ENCODE measurements at regions not wholly inside any gene's neighbourhood (a gene's known extent, or its start where the extent isn't known, plus 50 kb on each side); places are given as distances from the start of the nearest gene placed in this dataset.

- TF ChIP-seq, protein P1, sequence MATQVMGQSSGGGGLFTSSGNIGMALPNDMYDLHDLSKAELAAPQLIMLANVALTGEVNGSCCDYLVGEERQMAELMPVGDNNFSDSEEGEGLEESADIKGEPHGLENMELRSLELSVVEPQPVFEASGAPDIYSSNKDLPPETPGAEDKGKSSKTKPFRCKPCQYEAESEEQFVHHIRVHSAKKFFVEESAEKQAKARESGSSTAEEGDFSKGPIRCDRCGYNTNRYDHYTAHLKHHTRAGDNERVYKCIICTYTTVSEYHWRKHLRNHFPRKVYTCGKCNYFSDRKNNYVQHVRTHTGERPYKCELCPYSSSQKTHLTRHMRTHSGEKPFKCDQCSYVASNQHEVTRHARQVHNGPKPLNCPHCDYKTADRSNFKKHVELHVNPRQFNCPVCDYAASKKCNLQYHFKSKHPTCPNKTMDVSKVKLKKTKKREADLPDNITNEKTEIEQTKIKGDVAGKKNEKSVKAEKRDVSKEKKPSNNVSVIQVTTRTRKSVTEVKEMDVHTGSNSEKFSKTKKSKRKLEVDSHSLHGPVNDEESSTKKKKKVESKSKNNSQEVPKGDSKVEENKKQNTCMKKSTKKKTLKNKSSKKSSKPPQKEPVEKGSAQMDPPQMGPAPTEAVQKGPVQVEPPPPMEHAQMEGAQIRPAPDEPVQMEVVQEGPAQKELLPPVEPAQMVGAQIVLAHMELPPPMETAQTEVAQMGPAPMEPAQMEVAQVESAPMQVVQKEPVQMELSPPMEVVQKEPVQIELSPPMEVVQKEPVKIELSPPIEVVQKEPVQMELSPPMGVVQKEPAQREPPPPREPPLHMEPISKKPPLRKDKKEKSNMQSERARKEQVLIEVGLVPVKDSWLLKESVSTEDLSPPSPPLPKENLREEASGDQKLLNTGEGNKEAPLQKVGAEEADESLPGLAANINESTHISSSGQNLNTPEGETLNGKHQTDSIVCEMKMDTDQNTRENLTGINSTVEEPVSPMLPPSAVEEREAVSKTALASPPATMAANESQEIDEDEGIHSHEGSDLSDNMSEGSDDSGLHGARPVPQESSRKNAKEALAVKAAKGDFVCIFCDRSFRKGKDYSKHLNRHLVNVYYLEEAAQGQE (IDR thresholded peaks at IDR 0.05; ENCODE audit: unreplicated experiment): no peak
- no peak for TF ChIP-seq POLR2AphosphoS5 (IDR thresholded peaks at IDR 0.05; ENCODE audit: low read depth)
- TF ChIP-seq NANOG (IDR thresholded peaks at IDR 0.05; ENCODE audit: borderline replicate concordance): no peak
- no peak for TF ChIP-seq EZH2phosphoT487 (IDR thresholded peaks at IDR 0.05; ENCODE audit: unreplicated experiment)
Observed at GRCh38 chr12:66931091-66931490, 252.2 kb upstream of the GRIP1 start (continued).

DNA sequence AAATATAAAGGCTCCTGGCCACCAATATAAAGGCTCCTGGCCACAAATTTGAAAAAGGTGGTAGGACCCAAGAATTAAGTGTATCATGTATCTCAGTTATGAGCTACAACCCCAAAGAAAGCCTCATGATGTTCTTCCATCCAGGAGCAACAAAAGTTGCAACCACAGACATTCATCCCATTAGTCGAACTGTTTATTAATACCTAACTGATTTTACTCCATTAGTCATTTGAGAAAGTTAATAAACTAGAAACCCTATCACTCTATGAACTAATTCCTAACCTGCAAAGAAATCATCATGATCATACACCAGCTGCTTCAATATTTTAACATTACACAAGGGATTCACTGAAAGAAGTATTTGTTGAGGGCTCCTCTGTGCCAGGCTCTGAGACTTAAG lies 253.2 kb upstream of the GRIP1 start:
- H3K4me3 ChIP-seq: no peak overlapping the region
- DNase-seq (ENCODE audit: low spot score): no peak
- H3K4me1 ChIP-seq (ENCODE audit: insufficient read depth): no peaks in the 10 kb centered on the region
- H3K27ac ChIP-seq (ENCODE audit: low read depth): no peak overlapping the region
- H3K9me3 Mint-ChIP-seq: no peaks in the 10 kb centered on the region
- no peaks in the 10 kb centered on the region for H3F3A ChIP-seq (replicated peaks; ENCODE audit: low read depth)
- no peak for ATAC-seq
- no peak overlapping the region for H3K4me3 Mint-ChIP-seq
- no peaks in the 10 kb centered on the region for H3K36me3 Mint-ChIP-seq (ENCODE audit: low read depth)
- no peaks in the 10 kb centered on the region for H3K27me3 Mint-ChIP-seq (ENCODE audit: insufficient read depth, low read depth, poor library complexity)
- TF ChIP-seq, protein P2, sequence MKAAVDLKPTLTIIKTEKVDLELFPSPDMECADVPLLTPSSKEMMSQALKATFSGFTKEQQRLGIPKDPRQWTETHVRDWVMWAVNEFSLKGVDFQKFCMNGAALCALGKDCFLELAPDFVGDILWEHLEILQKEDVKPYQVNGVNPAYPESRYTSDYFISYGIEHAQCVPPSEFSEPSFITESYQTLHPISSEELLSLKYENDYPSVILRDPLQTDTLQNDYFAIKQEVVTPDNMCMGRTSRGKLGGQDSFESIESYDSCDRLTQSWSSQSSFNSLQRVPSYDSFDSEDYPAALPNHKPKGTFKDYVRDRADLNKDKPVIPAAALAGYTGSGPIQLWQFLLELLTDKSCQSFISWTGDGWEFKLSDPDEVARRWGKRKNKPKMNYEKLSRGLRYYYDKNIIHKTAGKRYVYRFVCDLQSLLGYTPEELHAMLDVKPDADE (IDR thresholded peaks at IDR 0.05): no peak
- TF ChIP-seq EZH2phosphoT487 (IDR thresholded peaks at IDR 0.05; ENCODE audit: unreplicated experiment) (no peak), ZNF114 (CRISPR knock-in tag; IDR thresholded peaks at IDR 0.05) (no peak), STAT1 (IDR thresholded peaks at IDR 0.05; ENCODE audit: unreplicated experiment) (no peak), ZNF331 (CRISPR knock-in tag; IDR thresholded peaks at IDR 0.05; ENCODE audit: low read depth) (no peak)
- TF ChIP-seq, protein P3, sequence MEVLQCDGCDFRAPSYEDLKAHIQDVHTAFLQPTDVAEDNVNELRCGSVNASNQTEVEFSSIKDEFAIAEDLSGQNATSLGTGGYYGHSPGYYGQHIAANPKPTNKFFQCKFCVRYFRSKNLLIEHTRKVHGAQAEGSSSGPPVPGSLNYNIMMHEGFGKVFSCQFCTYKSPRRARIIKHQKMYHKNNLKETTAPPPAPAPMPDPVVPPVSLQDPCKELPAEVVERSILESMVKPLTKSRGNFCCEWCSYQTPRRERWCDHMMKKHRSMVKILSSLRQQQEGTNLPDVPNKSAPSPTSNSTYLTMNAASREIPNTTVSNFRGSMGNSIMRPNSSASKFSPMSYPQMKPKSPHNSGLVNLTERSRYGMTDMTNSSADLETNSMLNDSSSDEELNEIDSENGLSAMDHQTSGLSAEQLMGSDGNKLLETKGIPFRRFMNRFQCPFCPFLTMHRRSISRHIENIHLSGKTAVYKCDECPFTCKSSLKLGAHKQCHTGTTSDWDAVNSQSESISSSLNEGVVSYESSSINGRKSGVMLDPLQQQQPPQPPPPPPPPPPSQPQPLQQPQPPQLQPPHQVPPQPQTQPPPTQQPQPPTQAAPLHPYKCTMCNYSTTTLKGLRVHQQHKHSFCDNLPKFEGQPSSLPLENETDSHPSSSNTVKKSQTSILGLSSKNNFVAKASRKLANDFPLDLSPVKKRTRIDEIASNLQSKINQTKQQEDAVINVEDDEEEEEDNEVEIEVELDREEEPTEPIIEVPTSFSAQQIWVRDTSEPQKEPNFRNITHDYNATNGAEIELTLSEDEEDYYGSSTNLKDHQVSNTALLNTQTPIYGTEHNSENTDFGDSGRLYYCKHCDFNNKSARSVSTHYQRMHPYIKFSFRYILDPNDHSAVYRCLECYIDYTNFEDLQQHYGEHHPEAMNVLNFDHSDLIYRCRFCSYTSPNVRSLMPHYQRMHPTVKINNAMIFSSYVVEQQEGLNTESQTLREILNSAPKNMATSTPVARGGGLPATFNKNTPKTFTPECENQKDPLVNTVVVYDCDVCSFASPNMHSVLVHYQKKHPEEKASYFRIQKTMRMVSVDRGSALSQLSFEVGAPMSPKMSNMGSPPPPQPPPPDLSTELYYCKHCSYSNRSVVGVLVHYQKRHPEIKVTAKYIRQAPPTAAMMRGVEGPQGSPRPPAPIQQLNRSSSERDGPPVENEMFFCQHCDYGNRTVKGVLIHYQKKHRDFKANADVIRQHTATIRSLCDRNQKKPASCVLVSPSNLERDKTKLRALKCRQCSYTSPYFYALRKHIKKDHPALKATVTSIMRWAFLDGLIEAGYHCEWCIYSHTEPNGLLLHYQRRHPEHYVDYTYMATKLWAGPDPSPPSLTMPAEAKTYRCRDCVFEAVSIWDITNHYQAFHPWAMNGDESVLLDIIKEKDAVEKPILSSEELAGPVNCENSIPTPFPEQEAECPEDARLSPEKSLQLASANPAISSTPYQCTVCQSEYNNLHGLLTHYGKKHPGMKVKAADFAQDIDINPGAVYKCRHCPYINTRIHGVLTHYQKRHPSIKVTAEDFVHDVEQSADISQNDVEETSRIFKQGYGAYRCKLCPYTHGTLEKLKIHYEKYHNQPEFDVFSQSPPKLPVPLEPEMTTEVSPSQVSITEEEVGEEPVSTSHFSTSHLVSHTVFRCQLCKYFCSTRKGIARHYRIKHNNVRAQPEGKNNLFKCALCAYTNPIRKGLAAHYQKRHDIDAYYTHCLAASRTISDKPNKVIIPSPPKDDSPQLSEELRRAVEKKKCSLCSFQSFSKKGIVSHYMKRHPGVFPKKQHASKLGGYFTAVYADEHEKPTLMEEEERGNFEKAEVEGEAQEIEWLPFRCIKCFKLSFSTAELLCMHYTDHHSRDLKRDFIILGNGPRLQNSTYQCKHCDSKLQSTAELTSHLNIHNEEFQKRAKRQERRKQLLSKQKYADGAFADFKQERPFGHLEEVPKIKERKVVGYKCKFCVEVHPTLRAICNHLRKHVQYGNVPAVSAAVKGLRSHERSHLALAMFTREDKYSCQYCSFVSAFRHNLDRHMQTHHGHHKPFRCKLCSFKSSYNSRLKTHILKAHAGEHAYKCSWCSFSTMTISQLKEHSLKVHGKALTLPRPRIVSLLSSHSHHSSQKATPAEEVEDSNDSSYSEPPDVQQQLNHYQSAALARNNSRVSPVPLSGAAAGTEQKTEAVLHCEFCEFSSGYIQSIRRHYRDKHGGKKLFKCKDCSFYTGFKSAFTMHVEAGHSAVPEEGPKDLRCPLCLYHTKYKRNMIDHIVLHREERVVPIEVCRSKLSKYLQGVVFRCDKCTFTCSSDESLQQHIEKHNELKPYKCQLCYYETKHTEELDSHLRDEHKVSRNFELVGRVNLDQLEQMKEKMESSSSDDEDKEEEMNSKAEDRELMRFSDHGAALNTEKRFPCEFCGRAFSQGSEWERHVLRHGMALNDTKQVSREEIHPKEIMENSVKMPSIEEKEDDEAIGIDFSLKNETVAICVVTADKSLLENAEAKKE (CRISPR knock-in tag; IDR thresholded peaks at IDR 0.05): no peak
- H3K27me3 ChIP-seq (ENCODE audit: insufficient read depth): no peaks in the 10 kb centered on the region
- no peak overlapping the region for H3K27ac Mint-ChIP-seq
- H3K79me2 ChIP-seq (replicated peaks; ENCODE audit: insufficient read depth): no peaks in the 10 kb centered on the region
- no peak overlapping the region for H3K4me2 ChIP-seq
- H3K4me1 Mint-ChIP-seq: peaks cover 2% of the 10 kb centered on the region; the same call in 2 of the 3 replicates
- no peaks in the 10 kb centered on the region for H4K20me1 ChIP-seq (replicated peaks; ENCODE audit: insufficient read depth)
- no peaks in the 10 kb centered on the region for H3K36me3 ChIP-seq (ENCODE audit: insufficient read depth)
- H2AFZ ChIP-seq: no peak overlapping the region
- H3K9me2 ChIP-seq (ENCODE audit: insufficient read depth): 0 out of 2 replicates have a peak, but pooled peaks cover 3% of the 10 kb centered on the region
